ENCODE measurements at regions not wholly inside any gene's neighbourhood (a gene's known extent, or its start where the extent isn't known, plus 50 kb on each side); places are given as distances from the start of the nearest gene placed in this dataset.
"Not testable (repeated sequence)": the region's sequence is repeated elsewhere in the genome, so short reads cannot be mapped to it uniquely, and the experiment has no call there.

DNA sequence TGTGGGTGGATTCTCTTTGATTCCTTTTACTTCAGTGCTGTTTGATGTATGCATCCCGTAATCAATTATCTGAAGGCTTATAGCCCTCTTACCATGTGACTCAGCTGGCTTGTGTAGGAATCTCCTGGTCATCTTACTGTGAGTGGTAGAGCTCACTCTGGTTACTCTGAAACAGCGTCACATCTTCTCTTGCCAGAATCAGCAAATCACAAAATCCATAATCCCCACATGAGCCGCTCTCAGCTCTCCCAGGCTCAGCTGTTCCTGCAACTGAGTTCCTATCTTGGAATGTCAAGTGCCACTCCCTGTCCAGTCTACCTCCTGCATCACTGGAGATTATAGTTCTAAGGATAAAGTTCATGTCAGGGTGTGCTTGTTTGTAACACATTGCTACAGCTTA lies 278.0 kb downstream of the FBXO8 start:
- no peak for DNase-seq

DNA sequence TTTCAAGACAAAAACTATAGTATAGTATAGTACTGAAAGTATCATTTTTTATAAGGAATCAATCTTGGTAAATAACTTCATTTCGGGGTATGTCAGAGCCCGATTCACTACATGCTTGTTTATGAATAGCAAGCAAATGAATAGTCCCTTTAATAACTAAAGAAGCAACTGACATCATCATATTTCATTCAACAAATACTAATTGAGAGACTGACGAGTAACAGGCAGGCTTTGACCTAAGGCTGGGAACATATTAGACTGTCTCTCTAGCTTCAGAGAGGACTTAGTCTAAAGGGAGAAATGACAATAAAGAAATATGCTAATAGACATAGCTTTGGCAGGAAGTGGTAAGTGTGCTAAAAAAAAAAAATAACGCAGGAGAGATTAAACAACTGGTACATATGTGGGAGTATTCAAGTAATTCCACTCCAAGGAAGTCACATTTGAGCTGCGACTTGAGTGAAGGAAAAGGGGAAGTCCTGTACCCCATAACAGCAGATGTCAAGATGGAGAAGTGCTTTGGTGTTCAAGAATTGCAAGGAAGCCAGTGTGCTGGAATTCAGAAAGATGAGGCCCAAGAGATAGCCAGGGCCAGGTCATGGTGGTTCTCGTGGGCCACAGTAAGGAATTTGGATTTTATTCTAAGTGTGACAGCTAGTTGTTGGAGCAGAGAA lies 284.9 kb downstream of the FBXO8 start:
- no peak for DNase-seq

DNA sequence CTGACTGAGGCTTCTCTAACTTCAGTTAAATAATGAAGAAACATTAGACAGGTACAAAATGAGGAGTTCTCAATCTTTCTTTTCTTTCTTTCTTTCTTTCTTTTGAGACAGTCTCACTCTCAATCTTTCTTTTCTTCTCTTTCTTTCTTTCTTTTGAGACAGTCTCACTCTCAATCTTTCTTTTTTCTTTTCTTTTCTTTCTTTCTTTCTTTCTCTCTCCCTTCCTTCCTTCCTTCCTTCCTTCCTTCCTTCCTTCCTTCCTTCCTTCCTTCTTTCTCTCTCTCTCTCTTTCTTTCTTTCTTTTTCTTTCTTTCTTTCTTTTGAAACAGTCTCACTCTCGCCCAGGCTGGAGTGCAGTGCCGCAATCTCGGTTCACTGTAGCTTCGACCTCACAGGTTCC lies 287.7 kb downstream of the FBXO8 start:
- DNase-seq, result not testable (repeated sequence)

DNA sequence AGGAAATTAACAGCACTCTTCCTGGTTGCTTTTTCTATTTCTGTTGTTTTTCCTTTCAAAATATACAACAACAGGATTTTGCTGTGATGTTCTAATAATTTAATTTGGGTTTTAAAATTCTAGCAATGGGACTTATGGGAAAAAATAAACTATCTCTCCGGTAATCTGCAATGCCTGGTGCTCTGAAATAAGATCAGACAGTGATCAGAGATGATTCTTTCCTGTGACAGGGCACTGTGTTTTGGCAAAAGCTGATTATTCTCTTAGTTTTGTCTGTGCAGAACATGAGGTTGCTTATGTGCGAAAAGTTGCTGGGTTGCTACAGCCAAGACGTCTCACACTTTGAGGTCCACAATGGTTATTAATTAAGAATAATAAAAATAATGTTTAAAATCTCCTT lies 291.7 kb downstream of the FBXO8 start:
- no peak for DNase-seq

DNA sequence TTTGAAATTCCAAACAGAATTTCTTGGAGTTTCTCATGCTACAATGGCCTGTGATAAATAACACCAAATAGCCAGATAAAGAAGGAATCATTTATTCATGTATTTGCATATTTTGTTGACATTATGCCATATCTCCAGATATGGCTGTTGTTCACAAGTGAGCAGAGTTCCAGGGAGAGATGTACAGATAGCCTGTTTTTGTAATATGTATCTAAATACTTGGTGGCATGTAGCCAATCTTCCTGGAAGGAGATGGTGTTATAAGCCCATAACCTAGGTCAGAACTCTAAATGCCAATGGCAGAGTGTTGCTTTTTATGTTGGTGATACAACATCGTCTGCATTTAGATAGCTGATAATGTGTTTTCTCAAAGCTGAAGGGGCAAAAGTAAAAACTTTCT lies 292.2 kb downstream of the FBXO8 start:
- no peak for DNase-seq

DNA sequence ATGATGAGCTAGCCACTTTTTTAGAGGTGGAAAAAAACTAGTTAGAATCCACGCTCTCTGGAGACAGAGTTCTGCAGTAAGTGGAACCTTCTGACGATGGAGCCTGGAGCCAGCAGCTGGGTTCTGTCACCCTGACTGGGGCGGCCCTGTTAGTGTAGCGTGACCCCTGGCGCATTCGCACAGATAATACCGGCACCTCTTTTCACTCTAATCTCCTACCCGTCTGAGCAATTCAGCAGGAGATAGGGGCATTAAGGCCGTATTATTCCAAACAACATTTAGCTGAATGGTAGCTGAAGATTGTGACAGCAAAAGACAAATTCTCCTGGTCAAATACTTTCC lies 292.6 kb downstream of the FBXO8 start:
- no peak for DNase-seq

DNA sequence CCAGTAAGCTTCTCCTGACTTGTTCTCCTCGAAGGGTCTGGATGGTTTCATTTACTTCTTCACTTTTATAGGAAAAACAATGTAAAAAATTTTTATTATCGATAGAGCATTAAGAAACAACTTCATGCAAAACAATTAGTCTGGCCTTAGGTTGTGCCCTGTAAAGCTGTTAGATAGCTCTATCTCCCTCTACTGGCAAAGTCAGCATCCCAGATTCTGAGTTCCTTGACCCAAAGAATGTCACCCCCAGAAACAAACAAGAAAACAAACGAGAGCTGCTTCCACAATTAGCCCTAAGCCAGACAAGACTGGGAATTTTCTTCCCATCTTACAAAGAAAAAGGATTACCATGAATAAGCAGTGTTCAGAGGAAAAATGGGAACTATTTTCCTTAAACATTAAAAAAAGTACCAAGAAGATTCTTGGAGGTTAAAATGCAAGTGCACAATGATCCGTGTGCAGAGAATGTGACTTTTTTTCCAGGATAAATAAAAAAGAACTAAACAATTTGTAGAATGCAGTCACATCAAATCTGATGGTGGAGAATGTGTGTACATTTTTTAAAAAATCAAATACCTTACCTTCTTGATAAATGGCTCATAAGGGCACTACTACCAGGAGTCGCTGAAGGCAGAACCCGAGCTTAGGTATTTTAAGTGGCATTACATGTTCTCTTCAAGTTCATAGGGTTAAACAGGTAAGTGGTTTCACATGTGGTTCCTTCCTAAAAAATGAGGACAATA lies 293.2 kb downstream of the FBXO8 start:
- DNase-seq, result no peak

DNA sequence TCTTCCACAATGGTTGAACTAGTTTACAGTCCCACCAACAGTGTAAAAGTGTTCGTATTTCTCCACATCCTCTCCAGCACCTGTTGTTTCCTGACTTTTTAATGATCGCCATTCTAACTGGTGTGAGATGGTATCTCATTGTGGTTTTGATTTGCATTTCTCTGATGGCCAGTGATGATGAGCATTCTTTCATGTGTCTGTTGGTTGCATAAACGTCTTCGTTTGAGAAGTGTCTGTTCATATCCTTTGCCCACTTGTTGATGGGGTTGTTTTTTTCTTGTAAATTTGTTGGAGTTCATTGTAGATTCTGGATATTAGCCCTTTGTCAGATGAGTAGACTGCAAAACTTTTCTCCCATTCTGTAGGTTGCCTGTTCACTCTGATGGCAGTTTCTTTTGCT lies 319.9 kb downstream of the FBXO8 start:
- DNase-seq, result not testable (repeated sequence)

DNA sequence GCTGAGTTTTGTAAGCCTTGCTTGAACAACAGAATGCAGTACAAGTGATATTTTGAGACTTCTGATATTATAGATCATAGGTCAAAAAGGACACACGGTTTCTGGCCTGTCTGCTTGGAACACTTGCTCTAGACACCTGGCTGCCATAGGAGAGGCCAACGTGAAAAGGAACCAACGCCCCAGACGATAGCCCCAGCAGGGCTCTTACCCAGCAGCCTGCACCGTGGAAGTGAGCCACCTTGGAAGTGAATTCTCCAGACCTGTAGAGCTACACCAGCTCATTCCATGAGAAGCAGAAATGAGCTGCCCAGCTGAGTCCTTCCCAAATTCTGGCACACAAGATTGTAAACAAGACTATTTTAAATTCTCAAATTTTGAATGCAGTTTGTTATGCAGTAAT lies 323.1 kb downstream of the FBXO8 start:
- no peak for DNase-seq

DNA sequence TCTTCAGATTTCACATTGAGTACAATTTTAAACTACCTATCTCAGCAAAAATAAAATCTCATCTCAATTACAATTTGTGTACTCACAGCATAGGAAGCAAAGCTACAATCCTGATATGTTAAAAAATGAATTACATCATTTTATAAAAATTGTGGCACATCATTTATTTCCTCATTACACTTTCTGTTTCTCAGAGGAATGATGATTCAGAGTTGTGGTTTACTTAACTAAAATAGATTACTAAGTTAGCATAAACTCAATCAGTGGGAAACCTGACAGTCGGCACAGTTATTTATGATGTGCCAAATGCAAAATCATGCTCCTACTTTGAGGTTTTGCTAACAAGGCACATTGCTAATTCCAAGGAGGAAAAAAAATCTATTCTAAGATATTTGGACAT lies 325.0 kb downstream of the FBXO8 start:
- DNase-seq, result no peak

DNA sequence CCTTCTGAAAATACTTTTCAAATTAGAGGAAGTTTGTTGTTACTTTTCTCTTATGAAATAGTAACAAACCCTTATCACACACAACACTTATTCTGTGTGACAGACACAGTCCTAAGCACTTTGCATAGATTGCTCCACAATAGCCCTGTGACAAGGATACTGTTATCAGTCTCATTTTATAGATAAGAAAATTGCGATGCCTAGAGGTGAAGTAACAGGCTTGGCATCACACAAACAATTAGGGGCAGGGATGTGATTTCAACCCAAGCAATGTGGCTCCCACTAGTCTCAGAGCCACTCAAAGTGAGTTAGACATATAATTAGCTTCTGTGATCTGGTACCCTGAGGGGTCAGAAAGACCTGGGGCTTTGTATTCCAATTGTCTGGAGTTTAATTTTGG lies 339.9 kb downstream of the FBXO8 start:
- no peak for DNase-seq

DNA sequence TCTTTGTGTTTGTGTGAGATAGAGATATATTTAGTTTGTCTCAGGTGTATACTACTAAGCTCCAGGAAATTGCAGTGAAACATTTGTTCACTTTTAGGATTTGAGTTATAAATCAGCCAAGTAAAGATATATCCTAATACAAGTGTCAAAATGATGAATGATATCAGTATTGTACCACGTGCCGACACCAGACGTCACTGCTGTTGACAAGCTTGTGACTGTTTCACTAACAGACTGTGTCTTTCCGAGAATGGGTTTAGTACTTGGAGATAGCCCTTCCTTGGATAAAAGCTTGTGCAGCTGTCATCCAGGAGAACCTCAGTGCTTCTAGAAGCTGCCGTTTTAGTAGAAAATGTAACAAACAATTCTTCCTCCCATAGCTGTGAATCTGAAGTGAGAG lies 343.3 kb downstream of the FBXO8 start:
- DNase-seq, result no peak

DNA sequence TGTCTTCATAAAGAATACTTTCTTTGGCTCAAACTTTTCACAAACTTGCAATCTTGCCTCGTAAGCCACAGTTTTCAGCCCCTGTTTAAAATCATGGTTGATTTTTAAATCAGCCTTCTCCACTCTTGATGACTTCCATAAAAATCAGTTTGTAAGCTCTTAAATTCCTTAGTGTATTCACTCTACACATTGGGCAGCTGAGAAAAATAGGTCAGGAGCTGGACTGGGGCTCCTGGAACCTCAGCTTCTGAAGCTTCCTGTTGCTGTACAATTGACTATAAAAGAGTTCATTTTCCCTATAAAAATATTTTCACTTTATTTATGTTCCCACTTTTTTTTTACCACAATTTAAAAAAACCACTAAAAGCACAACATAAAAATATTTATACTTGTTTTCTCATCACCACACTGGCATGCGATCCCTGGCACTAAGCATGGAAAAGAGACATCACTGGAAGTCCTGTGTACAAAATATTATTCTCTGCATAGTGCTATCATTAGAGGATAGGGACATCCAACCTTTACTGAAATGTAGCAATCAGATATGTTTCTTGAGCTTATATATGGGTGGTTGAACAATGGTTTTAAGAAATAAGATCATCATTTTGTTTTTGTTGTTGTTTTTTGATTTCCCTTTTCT lies 345.7 kb downstream of the FBXO8 start:
- DNase-seq, result no peak

DNA sequence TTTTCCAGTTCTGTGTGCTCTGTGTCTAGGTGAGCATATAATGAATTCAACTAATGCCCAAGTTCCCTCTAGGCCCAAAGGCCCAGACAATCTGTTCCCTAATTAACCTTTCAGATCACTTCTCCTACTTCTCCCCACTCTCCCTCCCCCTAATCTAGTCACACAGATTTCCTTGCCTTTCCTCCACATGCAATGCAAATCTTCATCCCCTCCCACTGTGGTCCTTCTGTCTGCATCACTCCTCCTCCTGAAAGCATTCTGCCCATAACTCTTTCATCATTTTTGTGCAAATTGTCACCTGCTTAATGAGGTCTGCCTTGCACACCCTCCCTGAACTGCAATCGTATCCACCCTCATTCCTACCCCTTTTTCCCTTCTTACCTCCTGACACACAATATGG lies 346.6 kb downstream of the FBXO8 start:
- no peak for DNase-seq

DNA sequence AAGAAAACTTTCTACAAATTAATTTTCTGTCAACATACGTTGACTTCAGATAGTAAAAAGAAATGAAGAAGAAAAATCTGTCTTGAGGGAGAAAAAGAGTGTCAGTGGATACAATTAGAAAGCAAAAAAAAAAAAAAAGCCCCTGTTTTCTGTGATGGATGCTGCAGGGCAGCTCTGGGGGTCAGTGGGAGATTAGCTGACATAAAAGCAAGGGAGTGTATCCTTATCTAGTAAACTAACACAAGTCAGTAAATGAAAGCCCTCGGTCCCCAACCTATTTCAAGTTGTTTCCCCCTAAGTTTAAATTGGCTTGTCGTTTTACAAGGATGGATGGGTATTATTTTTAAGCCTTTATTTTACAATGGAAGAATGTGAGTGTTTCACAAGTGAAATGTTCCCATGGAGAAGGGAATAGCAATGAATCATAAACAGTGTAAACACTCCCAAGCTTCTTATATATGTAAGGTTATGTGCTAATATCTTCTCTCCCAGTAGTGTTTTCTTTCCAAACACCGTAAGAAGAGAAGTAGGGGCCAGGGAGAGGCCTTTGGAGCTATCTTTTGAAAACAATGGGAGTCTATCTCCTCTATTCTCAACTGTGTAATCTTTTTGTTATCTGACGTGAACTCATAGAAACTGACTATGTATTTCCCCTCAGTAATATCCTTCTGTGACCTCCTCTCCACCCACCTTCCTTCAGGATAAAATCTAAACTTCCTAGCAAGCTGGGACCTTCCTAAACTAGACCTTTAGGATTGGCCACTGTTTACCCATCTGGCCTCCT lies 347.7 kb downstream of the FBXO8 start:
- DNase-seq, result no peak

DNA sequence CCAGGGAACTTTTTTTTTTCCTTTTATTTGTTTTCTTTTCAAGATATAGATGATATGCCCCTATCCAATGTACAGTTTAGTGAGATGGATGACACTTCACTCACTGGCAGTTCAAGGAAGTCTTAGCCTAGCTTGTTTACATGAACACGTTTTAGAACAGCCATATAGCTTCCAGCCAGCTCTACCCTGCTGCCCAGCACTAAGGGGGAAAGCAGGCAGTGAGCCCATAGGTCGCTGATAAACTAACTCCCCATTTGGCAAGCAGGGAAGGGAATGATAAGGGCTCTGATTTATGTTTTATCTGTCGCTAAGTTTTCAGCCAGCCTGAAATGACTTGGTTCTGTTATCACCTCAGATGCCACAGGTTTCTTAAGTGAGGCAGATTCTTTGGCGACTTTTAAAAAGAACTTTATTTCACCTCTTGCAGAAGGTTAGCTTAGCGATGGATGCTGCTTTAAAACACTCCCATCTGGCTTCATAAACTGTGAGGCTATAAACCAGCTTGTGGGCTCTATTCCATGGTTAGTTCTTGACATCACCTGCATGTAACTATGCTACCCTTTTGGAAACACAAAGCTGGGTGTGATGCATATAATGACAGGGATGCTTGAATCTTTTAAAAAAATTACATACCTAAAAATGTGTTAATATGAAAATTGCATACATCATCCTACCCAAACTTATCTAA lies 348.4 kb downstream of the FBXO8 start:
- DNase-seq, result no peak

DNA sequence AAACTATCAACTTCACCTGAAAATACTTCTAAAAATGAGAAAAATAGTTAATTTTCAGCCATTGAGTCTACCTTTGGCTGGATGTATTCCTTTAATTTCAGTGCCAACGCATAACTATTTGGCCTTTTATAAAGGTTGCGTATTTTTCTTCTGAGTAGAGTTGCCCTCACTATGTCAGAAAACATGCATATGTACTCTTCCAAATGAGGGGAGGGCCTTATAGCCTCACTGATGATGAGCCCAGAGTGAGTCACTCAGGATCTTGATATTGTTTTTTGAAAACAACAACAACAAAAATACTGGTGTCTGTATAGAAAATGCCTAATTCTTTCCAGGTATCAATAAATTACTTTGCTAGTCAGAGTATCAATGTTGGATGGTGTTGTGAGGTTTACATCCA lies 349.3 kb downstream of the FBXO8 start:
- no peak for DNase-seq

DNA sequence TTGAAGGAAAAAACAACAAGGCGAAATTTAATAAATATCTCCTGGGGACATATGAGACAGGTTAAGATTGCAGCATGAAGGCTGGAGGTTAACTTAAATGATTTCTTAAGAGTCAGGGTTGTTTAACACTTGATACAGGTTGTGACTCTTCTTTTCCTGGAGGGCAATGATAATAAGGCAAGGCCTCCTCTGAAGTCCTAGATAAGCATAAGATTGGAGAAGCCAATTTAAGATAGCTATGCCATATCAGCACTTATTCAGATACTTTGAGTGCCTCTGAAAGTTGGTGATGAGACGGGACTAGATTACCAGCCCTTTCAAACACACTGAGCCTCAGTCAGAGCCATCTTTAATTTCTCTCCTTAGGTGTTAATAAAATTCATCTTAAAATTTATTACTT lies 350.8 kb downstream of the FBXO8 start:
- DNase-seq, result no peak

DNA sequence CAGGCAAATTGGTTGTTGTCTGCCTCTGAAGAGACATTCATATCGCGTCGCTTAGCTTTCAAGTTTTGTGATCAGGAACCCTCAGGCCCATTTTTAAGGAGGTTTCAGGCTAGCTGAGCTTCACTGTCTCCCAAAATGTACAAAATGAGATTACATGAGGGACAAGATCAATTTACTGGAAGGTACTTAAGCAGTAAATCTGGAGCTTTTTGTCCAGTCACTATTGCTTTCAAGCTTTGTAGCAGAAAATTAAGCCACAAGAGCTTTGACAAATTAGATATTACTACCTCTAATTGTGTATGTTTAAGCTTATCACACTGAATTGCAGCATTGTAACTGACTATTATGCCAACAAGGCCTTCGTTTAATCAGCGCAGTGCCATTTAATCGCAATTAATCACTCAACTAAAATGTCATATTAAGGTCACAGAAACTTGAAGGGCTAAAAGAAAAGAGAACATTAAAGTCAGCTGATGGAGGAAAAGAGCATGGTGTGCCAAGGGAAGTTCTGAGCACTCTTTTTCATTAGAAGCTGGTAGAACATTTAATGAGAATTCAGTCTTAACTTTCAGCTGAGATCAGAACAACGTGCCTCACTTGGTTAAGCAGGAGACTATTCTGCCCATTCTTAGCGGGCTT lies 353.0 kb downstream of the FBXO8 start:
- DNase-seq, result no peak

DNA sequence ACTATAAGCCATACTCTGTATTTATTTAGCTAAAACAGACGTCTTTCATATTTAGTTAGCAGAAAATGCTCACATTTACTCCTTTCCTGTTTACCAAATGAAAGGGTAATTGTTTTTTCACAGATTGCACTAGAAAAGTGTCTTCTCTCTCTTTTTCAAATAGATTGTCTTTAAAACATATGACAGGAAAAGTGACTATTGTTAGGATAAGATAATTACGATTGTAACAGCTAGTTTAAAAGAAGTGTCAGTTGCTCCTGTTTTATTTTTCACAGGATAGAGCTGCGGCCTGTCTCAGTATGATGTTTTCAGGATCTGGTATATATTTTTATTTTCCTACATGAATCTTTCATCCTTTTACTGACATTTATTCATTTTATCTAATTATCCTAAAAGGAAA lies 353.5 kb downstream of the FBXO8 start:
- no peak for DNase-seq

DNA sequence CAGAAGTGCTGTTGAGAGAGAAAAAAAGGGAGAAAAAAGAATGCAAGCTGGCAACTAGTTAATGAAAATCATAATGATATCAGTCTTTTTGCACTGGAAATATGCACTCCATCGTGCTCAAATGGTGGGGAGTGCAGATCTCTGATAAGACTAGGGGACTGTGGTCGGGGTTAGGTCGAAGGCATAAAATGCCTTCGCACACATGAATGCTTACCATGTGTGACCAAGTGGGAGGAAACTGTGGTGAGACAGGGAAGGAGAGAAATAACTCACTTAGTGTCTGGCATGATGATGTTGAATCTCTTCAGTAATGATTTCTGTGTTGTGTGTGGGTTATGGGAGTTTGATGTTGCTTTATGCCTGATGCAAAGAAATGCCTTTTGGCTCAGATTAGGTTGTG lies 358.9 kb downstream of the FBXO8 start:
- no peak for DNase-seq

DNA sequence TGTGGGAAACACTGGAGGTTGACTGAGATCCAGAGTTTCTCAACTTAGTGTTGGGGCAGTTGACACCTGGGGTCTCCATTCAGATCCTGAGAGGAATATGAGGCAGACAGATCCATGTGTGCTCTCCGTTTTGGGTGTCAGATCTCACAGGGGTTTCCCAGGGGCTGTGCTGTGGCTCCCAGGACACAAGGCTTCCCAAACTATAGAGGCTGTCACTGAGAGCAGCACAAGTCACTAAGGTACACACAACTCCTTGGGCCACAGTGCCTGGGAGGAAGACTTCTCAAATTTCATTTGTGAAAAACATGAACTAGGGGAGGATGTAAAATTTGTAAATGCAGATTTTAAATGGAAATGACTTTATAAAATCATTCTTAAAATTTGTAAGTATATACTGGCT lies 363.6 kb downstream of the FBXO8 start:
- DNase-seq, result no peak

DNA sequence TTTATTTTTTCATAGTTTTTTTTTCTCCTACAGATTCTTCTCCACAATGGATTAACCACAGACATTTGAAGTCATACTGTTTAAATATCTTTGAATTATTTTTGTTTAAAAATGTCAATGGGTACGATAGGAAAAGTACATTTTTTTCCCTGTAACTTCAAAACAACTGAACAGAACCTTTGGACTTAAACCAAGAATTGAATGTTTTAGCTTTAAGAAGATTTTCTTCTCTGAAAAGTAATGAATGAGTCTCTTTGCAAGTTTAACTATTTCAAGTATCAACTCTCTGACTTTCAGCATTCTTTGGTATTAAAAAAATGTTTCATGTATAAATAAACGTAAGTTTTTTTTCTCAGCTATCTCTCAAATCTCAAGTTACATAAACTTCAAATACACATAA lies 364.3 kb downstream of the FBXO8 start:
- no peak for DNase-seq

All from SIG-M5 (cell line).